MM.1S (cell line): ENCODE measurements at regions not wholly inside any gene's neighbourhood (a gene's known extent, or its start where the extent isn't known, plus 50 kb on each side); places are given as distances from the start of the nearest gene placed in this dataset.

ENCODE experiments used
- DNase-seq: peaks from one replicate; pipeline ENCODE4 v3.0.0-alpha.2; 2015
- H2AFZ ChIP-seq: fragments of 300-600 bp; sonication (generic); 2 replicates; pipeline ENCODE4 v1.6.0; 2016; ENCODE audit warnings: antibody characterized with exemption, low read length
- H3F3A ChIP-seq: fragments of 300-600 bp; sonication (generic); 2 replicates; pipeline ENCODE4 v1.6.1; 2016; ENCODE audit warnings: mild to moderate bottlenecking, antibody characterized with exemption, low read length, moderate library complexity, mixed read lengths; ENCODE audit not compliant: insufficient read depth
- H3K27ac ChIP-seq: fragments of 300-600 bp; sonication (generic); 2 replicates; pipeline ENCODE4 v1.5.1; 2016; ENCODE audit warnings: mild to moderate bottlenecking, low read length
- H3K27me3 ChIP-seq: fragments of 300-600 bp; sonication (generic); replicated peaks from 2 replicates; pipeline ENCODE4 v1.6.0; 2016; ENCODE audit warnings: low read length; ENCODE audit not compliant: insufficient read depth
- H3K36me3 ChIP-seq: fragments of 300-600 bp; sonication (generic); replicated peaks from 2 replicates; pipeline ENCODE4 v1.6.1; 2016; ENCODE audit warnings: mild to moderate bottlenecking, low read length, mixed read lengths; ENCODE audit not compliant: insufficient read depth
- H3K4me1 ChIP-seq: fragments of 300-600 bp; sonication (generic); 2 replicates; pipeline ENCODE4 v1.6.1; 2016; ENCODE audit warnings: low read length, mixed read lengths
- H3K4me2 ChIP-seq: fragments of 300-600 bp; sonication (generic); 2 replicates; pipeline ENCODE4 v1.6.0; 2016; ENCODE audit warnings: low read depth, low read length
- H3K4me3 ChIP-seq: fragments of 300-600 bp; sonication (generic); 2 replicates; pipeline ENCODE4 v1.5.1; 2016; ENCODE audit warnings: low read length, mixed read lengths
- H3K79me2 ChIP-seq: fragments of 300-600 bp; sonication (generic); 2 replicates; pipeline ENCODE4 v1.6.1; 2016; ENCODE audit warnings: mixed run types, low read length, mixed read lengths
- H3K9ac ChIP-seq: fragments of 300-600 bp; sonication (generic); 2 replicates; pipeline ENCODE4 v1.6.1; 2016; ENCODE audit warnings: low read length, mixed read lengths
- H3K9me2 ChIP-seq: fragments of 300-600 bp; sonication (generic); replicated peaks from 2 replicates; pipeline ENCODE4 v1.6.1; 2016; ENCODE audit warnings: mild to moderate bottlenecking, low read length, mixed read lengths; ENCODE audit not compliant: insufficient read depth
- H3K9me3 ChIP-seq: fragments of 300-600 bp; sonication (generic); replicated peaks from 2 replicates; pipeline ENCODE4 v1.6.1; 2016; ENCODE audit warnings: mild to moderate bottlenecking, low read length, mixed read lengths; ENCODE audit not compliant: insufficient read depth
- H4K20me1 ChIP-seq: fragments of 300-600 bp; sonication (generic); 2 replicates; pipeline ENCODE4 v1.6.1; 2016; ENCODE audit warnings: mild to moderate bottlenecking, low read length, moderate library complexity, mixed read lengths; ENCODE audit not compliant: insufficient read depth
- CTCF ChIP-seq: fragments of 300-600 bp; sonication (generic); IDR thresholded peaks from 2 replicates; pipeline ENCODE4 v1.5.1; 2016; ENCODE audit warnings: antibody characterized with exemption, low read length, mixed read lengths
- EZH2 ChIP-seq: fragments of 300-600 bp; sonication (generic); optimal IDR thresholded peaks from 2 replicates; pipeline ENCODE3; 2017; ENCODE audit warnings: low read depth, mild to moderate bottlenecking, antibody characterized with exemption, low read length, mixed read lengths
- EZH2phosphoT487 ChIP-seq: fragments of 300-600 bp; sonication (generic); IDR thresholded peaks from 2 replicates; pipeline ENCODE4 v1.6.1; 2018; ENCODE audit warnings: antibody characterized with exemption, low read length

- Histone ChIP-seq H2AFZ (no peak overlapping the region), H3K9me2 (no peaks in the 10 kb centered on the region), H3K27ac (no peak overlapping the region), H3K79me2 (no peaks in the 10 kb centered on the region), H4K20me1 (no peaks in the 10 kb centered on the region), H3K9me3 (no peaks in the 10 kb centered on the region), H3K4me1 (no peaks in the 10 kb centered on the region), H3K9ac (no peak overlapping the region), H3K36me3 (no peaks in the 10 kb centered on the region), H3K4me2 (no peak overlapping the region), H3F3A (no peaks in the 10 kb centered on the region), H3K27me3 (no peaks in the 10 kb centered on the region), H3K4me3 (no peak overlapping the region)
- DNase-seq: no peak
- TF ChIP-seq CTCF (no peak), EZH2 (no peak), EZH2phosphoT487 (no peak)
Observed at GRCh38 chr20:55515832-55516231, 489.5 kb downstream of the CBLN4 start.

GRCh38 chr20:55514531-55514930 lies 490.8 kb downstream of the CBLN4 start:
- H3K4me3 ChIP-seq: no peak overlapping the region
- no peaks in the 10 kb centered on the region for H3K9me3 ChIP-seq
- no peaks in the 10 kb centered on the region for H3K4me1 ChIP-seq
- H3K27ac ChIP-seq: no peak overlapping the region
- H3K79me2 ChIP-seq: no peaks in the 10 kb centered on the region
- no peak for TF ChIP-seq EZH2phosphoT487
- no peak for TF ChIP-seq CTCF
- TF ChIP-seq EZH2: no peak
- no peak for DNase-seq
- H3K9ac ChIP-seq: no peak overlapping the region
- H3K27me3 ChIP-seq: no peaks in the 10 kb centered on the region
- no peak overlapping the region for H3K4me2 ChIP-seq
- no peaks in the 10 kb centered on the region for H3K9me2 ChIP-seq
- no peaks in the 10 kb centered on the region for H3K36me3 ChIP-seq
- no peaks in the 10 kb centered on the region for H3F3A ChIP-seq
- H2AFZ ChIP-seq: no peak overlapping the region
- H4K20me1 ChIP-seq: no peaks in the 10 kb centered on the region

- Histone ChIP-seq H3K79me2 (no peaks in the 10 kb centered on the region), H3K9me2 (no peaks in the 10 kb centered on the region), H3K27me3 (no peaks in the 10 kb centered on the region), H3K9ac (no peak overlapping the region), H3F3A (no peaks in the 10 kb centered on the region), H3K4me2 (no peak overlapping the region), H3K4me1 (no peaks in the 10 kb centered on the region), H3K4me3 (no peak overlapping the region), H4K20me1 (no peaks in the 10 kb centered on the region), H3K9me3 (no peaks in the 10 kb centered on the region), H2AFZ (no peak overlapping the region), H3K27ac (no peak overlapping the region), H3K36me3 (no peaks in the 10 kb centered on the region)
- no peak for TF ChIP-seq EZH2
- no peak for TF ChIP-seq EZH2phosphoT487
- no peak for TF ChIP-seq CTCF
- no peak for DNase-seq
Observed at GRCh38 chr20:55513954-55514353, 491.4 kb downstream of the CBLN4 start.
